Naive B cell (primary cell): ENCODE measurements at regions not wholly inside any gene's neighbourhood (a gene's known extent, or its start where the extent isn't known, plus 50 kb on each side); places are given as distances from the start of the nearest gene placed in this dataset.

Experiments
- ATAC-seq, 2 donors: fragments of 150-1000 bp; cut with Tn5 transposase; 2 replicates each; pipeline ENCODE4 v1.10.0; 2021; ENCODE audit warnings: low read depth in 2 of 2, mild to moderate bottlenecking in 2 of 2, moderate library complexity in 2 of 2
- DNase-seq: peaks from one replicate; pipeline ENCODE4 v3.0.0; 2022
- H3K27ac Mint-ChIP-seq, 6 donors: one replicate each; pipeline ENCODE4 v1.8.0; 2020 to 2022; ENCODE audit warnings: mild to moderate bottlenecking in 6 of 6, mixed read lengths in 6 of 6, moderate library complexity in 5 of 6, inconsistent platforms in 2 of 6
- H3K27me3 Mint-ChIP-seq, 3 donors: one replicate each; pipeline ENCODE4 v1.8.0; 2021 to 2022; ENCODE audit warnings: mixed read lengths in 3 of 3, mild to moderate bottlenecking in 1 of 3
- H3K36me3 Mint-ChIP-seq, 2 donors: one replicate each; pipeline ENCODE4 v1.8.0; 2020 to 2022; ENCODE audit warnings: mixed read lengths in 2 of 2, inconsistent platforms in 1 of 2, mild to moderate bottlenecking in 1 of 2
- H3K4me1 Mint-ChIP-seq, 3 donors: one replicate each; pipeline ENCODE4 v1.8.0; 2020 to 2022; ENCODE audit warnings: mixed read lengths in 3 of 3, inconsistent platforms in 1 of 3, mild to moderate bottlenecking in 1 of 3, moderate library complexity in 1 of 3
- H3K4me3 Mint-ChIP-seq, 8 donors: one replicate each; pipeline ENCODE4 v1.8.0; 2020 to 2022; ENCODE audit warnings: mild to moderate bottlenecking in 8 of 8, mixed read lengths in 8 of 8, moderate library complexity in 8 of 8, inconsistent platforms in 2 of 8
- H3K9me3 Mint-ChIP-seq, 7 donors: one replicate each; pipeline ENCODE4 v1.8.0; 2020 to 2022; ENCODE audit warnings: mixed read lengths in 7 of 7, mild to moderate bottlenecking in 5 of 7, inconsistent platforms in 2 of 7, moderate library complexity in 1 of 7

DNA sequence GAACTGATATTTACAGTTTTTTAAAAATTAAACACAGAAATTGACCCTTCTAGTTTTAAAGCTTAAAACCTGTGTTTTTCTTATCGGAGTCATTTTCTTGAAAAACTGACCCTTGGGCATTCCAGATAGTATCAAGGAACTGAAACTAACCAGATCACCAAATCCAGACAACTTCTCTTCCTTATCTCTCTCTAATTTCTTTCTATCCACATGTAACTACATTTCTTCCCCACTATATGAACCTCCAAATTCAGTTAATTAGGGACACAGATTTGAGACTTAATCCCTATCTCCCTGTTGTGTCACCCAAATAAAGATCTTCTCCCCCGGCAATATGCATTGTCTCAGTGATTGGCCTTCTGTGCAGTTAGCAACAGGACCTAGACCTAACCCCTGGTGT, 1643.0 kb upstream of the CDH6 start:
- peaks cover 5 to 39% (median 9%) of the 10 kb centered on the region in 7 donors for H3K9me3 Mint-ChIP-seq
- no peaks in the 10 kb centered on the region for H3K36me3 Mint-ChIP-seq
- no peak overlapping the region for H3K27ac Mint-ChIP-seq
- no peaks in the 10 kb centered on the region for H3K27me3 Mint-ChIP-seq
- DNase-seq (no peak), ATAC-seq (no peak)
- no peaks in the 10 kb centered on the region for H3K4me1 Mint-ChIP-seq
- H3K4me3 Mint-ChIP-seq, result no peak overlapping the region

GRCh38 chr5:29548262-29548661, 1645.2 kb upstream of the CDH6 start:
- peaks cover 2 to 24% (median 7%) of the 10 kb centered on the region in 7 donors for H3K9me3 Mint-ChIP-seq
- H3K4me3 Mint-ChIP-seq, result no peak overlapping the region
- H3K36me3 Mint-ChIP-seq, result no peaks in the 10 kb centered on the region
- ATAC-seq (no peak), DNase-seq (no peak)
- H3K4me1 Mint-ChIP-seq, result no peaks in the 10 kb centered on the region
- no peak overlapping the region for H3K27ac Mint-ChIP-seq
- no peaks in the 10 kb centered on the region for H3K27me3 Mint-ChIP-seq

DNA sequence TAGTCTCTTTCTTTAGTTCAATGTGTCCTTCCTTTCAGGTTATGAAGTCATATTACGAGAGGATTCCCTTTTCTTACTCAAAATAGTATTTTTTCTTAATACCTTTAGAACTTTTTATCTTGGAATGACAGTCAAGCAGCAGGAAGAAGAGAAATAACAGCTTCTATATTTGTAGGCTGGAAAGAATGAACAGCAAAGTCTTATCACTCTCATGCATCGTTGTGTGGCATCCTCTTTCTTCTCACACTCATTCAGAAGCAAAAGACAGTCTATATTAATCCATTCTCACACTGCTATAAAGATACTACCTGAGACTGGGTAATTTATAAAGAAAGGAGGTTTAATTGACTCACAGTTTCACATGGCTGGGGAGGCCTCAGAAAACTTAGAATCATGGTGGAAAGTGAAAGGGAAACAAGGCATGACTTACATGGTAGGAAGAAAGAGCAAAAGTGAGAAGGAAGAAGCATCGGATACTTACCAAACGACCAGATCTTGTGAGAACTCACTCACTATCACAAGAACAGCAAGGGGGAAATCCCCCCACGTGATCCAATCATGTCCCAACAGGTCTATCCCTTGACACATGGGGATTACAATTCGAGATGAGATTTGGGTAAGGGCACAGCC, 1646.1 kb upstream of the CDH6 start:
- ATAC-seq, result no peak
- H3K4me3 Mint-ChIP-seq, result no peak overlapping the region
- H3K27me3 Mint-ChIP-seq, result no peaks in the 10 kb centered on the region
- no peak for DNase-seq
- H3K9me3 Mint-ChIP-seq, result peaks cover 2 to 18% (median 9%) of the 10 kb centered on the region in 7 donors
- no peaks in the 10 kb centered on the region for H3K4me1 Mint-ChIP-seq
- H3K36me3 Mint-ChIP-seq, result no peaks in the 10 kb centered on the region
- H3K27ac Mint-ChIP-seq, result no peak overlapping the region

DNA sequence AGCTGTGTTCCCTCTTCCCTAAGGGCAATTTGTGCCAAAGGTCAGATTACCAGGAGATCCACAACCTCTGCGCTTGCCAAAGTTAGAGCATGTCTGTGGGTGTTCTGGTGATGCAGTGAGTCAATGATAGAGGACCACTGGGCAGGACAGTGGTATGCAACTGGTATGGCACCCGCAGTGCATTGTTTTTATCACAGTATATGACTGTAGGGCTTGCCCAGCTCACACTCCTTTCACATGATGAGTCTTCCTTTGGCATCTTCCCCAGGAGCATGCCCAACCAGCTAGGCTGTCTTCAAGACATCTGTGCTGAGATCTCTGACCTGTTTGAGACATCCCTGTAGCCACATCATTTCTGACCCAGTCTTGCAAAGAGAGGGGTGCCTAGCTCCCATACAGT, 1650.0 kb upstream of the CDH6 start:
- no peaks in the 10 kb centered on the region for H3K4me1 Mint-ChIP-seq
- H3K27me3 Mint-ChIP-seq, result no peaks in the 10 kb centered on the region
- ATAC-seq (no peak), DNase-seq (no peak)
- H3K27ac Mint-ChIP-seq, result no peak overlapping the region
- no peaks in the 10 kb centered on the region for H3K36me3 Mint-ChIP-seq
- peaks cover 4 to 24% (median 10%) of the 10 kb centered on the region in 7 donors for H3K9me3 Mint-ChIP-seq
- no peak overlapping the region for H3K4me3 Mint-ChIP-seq

DNA sequence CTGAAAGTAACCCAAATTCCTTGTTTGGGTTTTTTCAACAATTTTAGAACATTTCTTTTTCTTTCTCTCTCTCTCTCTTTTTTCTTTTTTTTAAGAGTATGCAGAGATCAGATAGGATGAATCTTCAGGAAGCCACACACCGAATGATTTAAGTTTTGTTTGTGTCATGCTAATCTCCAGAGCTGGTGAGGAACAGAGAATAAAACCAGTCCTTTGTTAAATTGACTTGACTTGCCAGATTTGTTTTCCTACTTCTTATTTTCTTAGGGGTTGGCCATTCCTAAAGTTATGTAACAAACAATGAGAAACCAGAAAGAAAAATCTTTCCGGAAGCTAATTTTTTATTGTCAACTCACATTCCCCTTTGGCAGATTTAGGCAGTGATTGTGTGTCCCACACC, 1669.3 kb upstream of the CDH6 start:
- no peak overlapping the region for H3K27ac Mint-ChIP-seq
- peaks cover 0 to 13% (median 3%) of the 10 kb centered on the region in 7 donors for H3K9me3 Mint-ChIP-seq
- H3K36me3 Mint-ChIP-seq, result no peaks in the 10 kb centered on the region
- no peak overlapping the region for H3K4me3 Mint-ChIP-seq
- no peaks in the 10 kb centered on the region for H3K27me3 Mint-ChIP-seq
- ATAC-seq, result no peak
- no peak for DNase-seq
- no peaks in the 10 kb centered on the region for H3K4me1 Mint-ChIP-seq

GRCh38 chr5:29518176-29518575, 1675.3 kb upstream of the CDH6 start:
- ATAC-seq, result no peak
- H3K4me3 Mint-ChIP-seq, result no peak overlapping the region
- peaks cover 0 to 10% (median 4%) of the 10 kb centered on the region in 7 donors for H3K9me3 Mint-ChIP-seq
- H3K36me3 Mint-ChIP-seq, result no peaks in the 10 kb centered on the region
- H3K27ac Mint-ChIP-seq, result no peak overlapping the region
- H3K4me1 Mint-ChIP-seq, result no peaks in the 10 kb centered on the region
- DNase-seq, result no peak
- H3K27me3 Mint-ChIP-seq, result no peaks in the 10 kb centered on the region

DNA sequence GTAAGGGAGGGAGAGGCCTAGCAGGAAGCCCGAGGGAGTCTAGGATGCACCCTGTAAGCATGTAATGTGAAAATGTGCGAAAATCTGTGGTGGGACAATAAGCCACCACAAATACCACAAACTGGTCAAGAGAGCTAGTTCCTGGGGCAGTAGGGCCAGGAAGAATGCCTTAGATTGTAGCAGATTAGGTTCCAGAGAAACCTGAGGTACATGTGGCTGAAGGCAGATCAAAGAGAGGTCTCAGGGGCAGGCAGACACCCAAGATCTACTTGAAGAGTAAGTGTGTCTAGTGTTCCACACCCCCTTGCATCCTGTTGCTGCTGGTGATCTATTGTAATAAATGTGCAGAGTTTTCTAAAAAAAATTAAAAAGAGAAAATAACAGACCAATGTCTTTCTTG, 1677.3 kb upstream of the CDH6 start:
- no peak for ATAC-seq
- H3K4me3 Mint-ChIP-seq, result no peak overlapping the region
- no peak for DNase-seq
- no peaks in the 10 kb centered on the region for H3K4me1 Mint-ChIP-seq
- no peaks in the 10 kb centered on the region for H3K36me3 Mint-ChIP-seq
- no peaks in the 10 kb centered on the region for H3K27me3 Mint-ChIP-seq
- no peak overlapping the region for H3K27ac Mint-ChIP-seq
- peaks cover 0 to 11% (median 4%) of the 10 kb centered on the region in 7 donors for H3K9me3 Mint-ChIP-seq

DNA sequence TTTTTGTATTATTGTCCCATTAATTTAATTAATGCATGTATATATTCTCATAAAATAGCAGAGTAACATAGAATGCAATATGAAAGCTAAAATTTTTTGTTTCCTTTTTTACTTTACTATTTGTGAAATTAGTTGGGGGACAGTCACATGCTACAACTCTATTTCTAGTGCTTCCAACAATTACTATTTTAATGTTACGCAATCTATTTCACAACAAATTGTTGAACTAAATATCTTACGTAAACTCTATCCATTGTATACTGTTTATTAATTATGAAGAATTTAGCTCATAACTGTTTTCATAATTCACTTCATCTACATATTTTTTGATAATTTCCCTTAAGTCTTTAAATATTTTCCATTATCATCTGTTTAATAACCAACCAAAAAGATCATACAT, 1685.4 kb upstream of the CDH6 start:
- no peak overlapping the region for H3K27ac Mint-ChIP-seq
- H3K4me1 Mint-ChIP-seq, result no peaks in the 10 kb centered on the region
- H3K4me3 Mint-ChIP-seq, result no peak overlapping the region
- no peaks in the 10 kb centered on the region for H3K27me3 Mint-ChIP-seq
- H3K9me3 Mint-ChIP-seq, result peaks cover 0 to 14% (median 4%) of the 10 kb centered on the region in 7 donors
- ATAC-seq (no peak), DNase-seq (no peak)
- H3K36me3 Mint-ChIP-seq, result no peaks in the 10 kb centered on the region

DNA sequence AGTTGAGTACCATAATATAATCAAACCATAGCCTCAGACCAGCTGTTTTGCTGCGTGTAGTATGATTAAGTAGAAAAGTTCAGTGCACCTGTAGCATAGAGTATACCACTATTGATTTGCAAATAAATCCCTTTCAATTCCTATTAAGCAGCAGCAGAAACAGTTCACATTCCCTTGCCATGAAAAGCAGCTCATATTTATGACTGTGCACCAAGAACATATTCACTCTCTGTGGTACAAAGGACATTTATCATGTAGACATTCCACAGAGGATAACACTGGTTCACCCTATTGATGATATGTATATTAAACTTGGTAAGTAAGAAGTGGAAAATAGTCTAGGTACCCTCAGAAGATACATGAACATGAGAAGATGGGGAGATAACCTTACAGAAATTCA, 1689.1 kb upstream of the CDH6 start:
- no peaks in the 10 kb centered on the region for H3K4me1 Mint-ChIP-seq
- ATAC-seq (no peak), DNase-seq (no peak)
- no peak overlapping the region for H3K4me3 Mint-ChIP-seq
- no peaks in the 10 kb centered on the region for H3K36me3 Mint-ChIP-seq
- H3K9me3 Mint-ChIP-seq, result peaks cover 0 to 11% (median 8%) of the 10 kb centered on the region in 7 donors
- no peak overlapping the region for H3K27ac Mint-ChIP-seq
- no peaks in the 10 kb centered on the region for H3K27me3 Mint-ChIP-seq

- Mint-ChIP-seq H3K36me3 (no peaks in the 10 kb centered on the region), H3K4me1 (no peaks in the 10 kb centered on the region), H3K9me3 (peaks cover 16 to 28% (median 24%) of the 10 kb centered on the region in 7 donors), H3K4me3 (no peak overlapping the region), H3K27ac (no peak overlapping the region), H3K27me3 (no peaks in the 10 kb centered on the region)
- ATAC-seq (no peak), DNase-seq (no peak)
Measured at GRCh38 chr5:29498860-29499259, 1694.6 kb upstream of the CDH6 start.

GRCh38 chr5:29498412-29498811, 1695.1 kb upstream of the CDH6 start:
- Mint-ChIP-seq H3K27ac (no peak overlapping the region), H3K27me3 (no peaks in the 10 kb centered on the region), H3K36me3 (no peaks in the 10 kb centered on the region), H3K4me1 (no peaks in the 10 kb centered on the region), H3K4me3 (no peak overlapping the region), H3K9me3 (peaks cover 16 to 28% (median 24%) of the 10 kb centered on the region in 7 donors)
- no peak for ATAC-seq
- DNase-seq, result no peak

DNA sequence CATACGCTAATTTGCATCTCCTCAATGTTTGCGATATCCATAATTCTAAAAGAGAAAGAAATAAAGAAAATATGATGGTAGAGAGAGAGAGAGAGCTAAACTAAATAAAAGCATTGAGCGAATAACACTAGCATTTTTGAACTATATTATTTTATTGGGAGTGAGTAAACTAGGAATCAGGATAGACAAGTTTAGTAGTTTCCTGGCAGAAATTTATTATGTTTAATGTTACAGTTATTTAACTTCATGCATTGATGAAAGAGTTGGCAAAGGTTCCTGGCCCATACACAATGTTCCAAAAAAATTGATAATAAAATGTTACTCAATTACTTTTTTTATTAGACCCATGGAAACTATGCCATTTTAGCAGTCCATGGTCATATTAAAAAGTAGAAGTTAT, 1708.2 kb upstream of the CDH6 start:
- DNase-seq (no peak), ATAC-seq (no peak)
- Mint-ChIP-seq H3K27ac (no peak overlapping the region), H3K4me3 (no peak overlapping the region), H3K27me3 (no peaks in the 10 kb centered on the region), H3K36me3 (no peaks in the 10 kb centered on the region), H3K9me3 (peaks cover 2 to 23% (median 5%) of the 10 kb centered on the region in 7 donors), H3K4me1 (no peaks in the 10 kb centered on the region)

DNA sequence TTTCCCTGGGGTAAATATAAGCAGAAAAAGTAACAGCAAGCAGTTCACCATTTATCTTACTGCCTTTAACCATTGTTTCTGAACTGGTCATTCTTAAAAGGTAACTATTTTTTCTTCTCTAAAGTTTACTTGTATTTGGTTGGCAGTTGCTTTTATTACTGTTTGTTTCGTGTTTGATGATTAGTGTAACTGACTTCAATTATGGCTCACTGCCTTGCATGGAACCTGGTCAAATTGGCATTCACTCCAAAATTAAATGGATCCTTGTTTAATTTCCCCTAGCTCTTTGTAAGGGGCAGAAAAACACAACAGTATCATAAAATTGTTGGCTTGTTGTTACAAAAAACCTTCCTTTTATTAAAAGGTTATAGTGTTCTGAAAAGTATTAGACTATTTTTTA, 1723.9 kb upstream of the CDH6 start:
- Mint-ChIP-seq H3K4me1 (no peaks in the 10 kb centered on the region), H3K27me3 (no peaks in the 10 kb centered on the region), H3K36me3 (no peaks in the 10 kb centered on the region), H3K9me3 (peaks cover 3 to 15% (median 6%) of the 10 kb centered on the region in 7 donors), H3K27ac (no peak overlapping the region), H3K4me3 (no peak overlapping the region)
- DNase-seq (no peak), ATAC-seq (no peak)

- Mint-ChIP-seq H3K36me3 (no peaks in the 10 kb centered on the region), H3K4me1 (no peaks in the 10 kb centered on the region), H3K9me3 (peaks cover 0 to 6% (median 3%) of the 10 kb centered on the region in 7 donors), H3K27ac (no peak overlapping the region), H3K4me3 (no peak overlapping the region), H3K27me3 (no peaks in the 10 kb centered on the region)
- DNase-seq (no peak), ATAC-seq (no peak)
Measured at GRCh38 chr5:29462241-29462640, 1731.2 kb upstream of the CDH6 start.
